ENCODE measurements at regions not wholly inside any gene's neighbourhood (a gene's known extent, or its start where the extent isn't known, plus 50 kb on each side); places are given as distances from the start of the nearest gene placed in this dataset.
"Not testable (repeated sequence)": the region's sequence is repeated elsewhere in the genome, so short reads cannot be mapped to it uniquely, and the experiment has no call there.

- ChIA-PET CTCF (no interaction called here), POLR2A (no interaction called here)
- DNase-seq (ENCODE audit: low spot score) (no peak), ATAC-seq (no peak)
- TF ChIP-seq TEAD4 (CRISPR knock-in tag; IDR thresholded peaks at IDR 0.05) (no peak), PRRX2 (CRISPR knock-in tag; IDR thresholded peaks at IDR 0.05) (no peak), AFF4 (CRISPR knock-in tag; IDR thresholded peaks at IDR 0.05; ENCODE audit: borderline replicate concordance) (no peak), NFYB (CRISPR knock-in tag; conservative IDR thresholded peaks at IDR 0.05; ENCODE audit: low read depth) (no peak), GABPB1 (CRISPR knock-in tag; IDR thresholded peaks at IDR 0.05) (no peak)
- Mint-ChIP-seq H3K4me3 (no peak overlapping the region), H3K9me3 (no peaks in the 10 kb centered on the region), H3K36me3 (no peaks in the 10 kb centered on the region), H3K27me3 (ENCODE audit: low read depth) (no peaks in the 10 kb centered on the region), H3K27ac (no peak overlapping the region), H3K4me1 (no peaks in the 10 kb centered on the region)
These were observed 981.8 kb downstream of the SLC16A7 start for GRCh38 chr12:60577607-60578006.

- ATAC-seq; H3K4me1 Mint-ChIP-seq; H3K4me3 Mint-ChIP-seq; H3K36me3 Mint-ChIP-seq; CTCF ChIA-PET; H3K27me3 Mint-ChIP-seq (ENCODE audit: low read depth); DNase-seq (ENCODE audit: low spot score); H3K27ac Mint-ChIP-seq; POLR2A ChIA-PET: not testable (repeated sequence)
- peaks cover 42% of the 10 kb centered on the region for H3K9me3 Mint-ChIP-seq
These were observed 991.8 kb downstream of the SLC16A7 start for GRCh38 chr12:60587664-60588063.

- H3K4me3 Mint-ChIP-seq: no peak overlapping the region
- ATAC-seq (no peak), DNase-seq (ENCODE audit: low spot score) (no peak)
- ChIA-PET POLR2A (no interaction called here), CTCF (no interaction called here)
- H3K36me3 Mint-ChIP-seq: no peaks in the 10 kb centered on the region
- no peak for TF ChIP-seq HMGXB4 (CRISPR knock-in tag; IDR thresholded peaks at IDR 0.05)
- TF ChIP-seq JUN (CRISPR knock-in tag; IDR thresholded peaks at IDR 0.05): no peak
- no peak for TF ChIP-seq ETV6 (CRISPR knock-in tag; IDR thresholded peaks at IDR 0.05)
- no peak for TF ChIP-seq NFE2L1 (CRISPR knock-in tag; IDR thresholded peaks at IDR 0.05)
- TF ChIP-seq OVOL2 (CRISPR knock-in tag; IDR thresholded peaks at IDR 0.05; ENCODE audit: borderline replicate concordance): no peak
- TF ChIP-seq TP53 (CRISPR knock-in tag; IDR thresholded peaks at IDR 0.05): no peak
- no peak for TF ChIP-seq ZBTB21 (CRISPR knock-in tag; IDR thresholded peaks at IDR 0.05; ENCODE audit: borderline replicate concordance)
- TF ChIP-seq RORB (CRISPR knock-in tag; IDR thresholded peaks at IDR 0.05): no peak
- no peak for TF ChIP-seq MAX (CRISPR knock-in tag; IDR thresholded peaks at IDR 0.05)
- no peaks in the 10 kb centered on the region for H3K27me3 Mint-ChIP-seq (ENCODE audit: low read depth)
- H3K27ac Mint-ChIP-seq: no peak overlapping the region
- H3K9me3 Mint-ChIP-seq: peaks cover 53% of the 10 kb centered on the region
- no peaks in the 10 kb centered on the region for H3K4me1 Mint-ChIP-seq
These were observed 998.3 kb downstream of the SLC16A7 start for GRCh38 chr12:60594035-60594711.

- no peak for DNase-seq (ENCODE audit: low spot score)
- H3K36me3 Mint-ChIP-seq: peaks cover 46% of the 10 kb centered on the region
- ChIA-PET CTCF (no interaction called here), POLR2A (interaction anchor here (0.5 kb wide), 1 partner anchor 53 kb away, joined by 3 read pairs; no protein-coding TSS in a partner anchor)
- no peak overlapping the region for H3K4me3 Mint-ChIP-seq
- H3K4me1 Mint-ChIP-seq: no peaks in the 10 kb centered on the region
- no peak for ATAC-seq
- no peak overlapping the region for H3K27ac Mint-ChIP-seq
- peaks cover 65% of the 10 kb centered on the region for H3K9me3 Mint-ChIP-seq
- H3K27me3 Mint-ChIP-seq (ENCODE audit: low read depth): no peaks in the 10 kb centered on the region; the same call in 1 of the 2 replicates
- TF ChIP-seq FOXP4 (CRISPR knock-in tag; IDR thresholded peaks at IDR 0.05): no peak
- TF ChIP-seq NR3C1 (CRISPR knock-in tag; conservative IDR thresholded peaks at IDR 0.05; ENCODE audit: low read depth): no peak
- no peak for TF ChIP-seq ZNF423 (CRISPR knock-in tag; IDR thresholded peaks at IDR 0.05)
- no peak for TF ChIP-seq KAT7 (CRISPR knock-in tag; IDR thresholded peaks at IDR 0.05; ENCODE audit: borderline replicate concordance)
- TF ChIP-seq FOXP1 (CRISPR knock-in tag; IDR thresholded peaks at IDR 0.05; ENCODE audit: borderline replicate concordance): no peak
- no peak for TF ChIP-seq NFATC4 (CRISPR knock-in tag; IDR thresholded peaks at IDR 0.05)
- TF ChIP-seq CDX4 (CRISPR knock-in tag; IDR thresholded peaks at IDR 0.05; ENCODE audit: borderline replicate concordance): no peak
These were observed 1006.8 kb downstream of the SLC16A7 start for GRCh38 chr12:60602601-60603000.
